Hepatocyte (in vitro differentiated cells): ENCODE measurements at regions not wholly inside any gene's neighbourhood (a gene's known extent, or its start where the extent isn't known, plus 50 kb on each side); places are given as distances from the start of the nearest gene placed in this dataset.

Experiments
- CTCF ChIP-seq: fragments of 200-600 bp; sonication (generic); IDR thresholded peaks from 2 replicates; pipeline ENCODE4 v1.5.1; 2016; ENCODE audit warnings: antibody characterized with exemption, mild to moderate bottlenecking; ENCODE audit not compliant: poor library complexity
- EZH2 ChIP-seq: fragments of 200-600 bp; sonication (generic); IDR thresholded peaks from 2 replicates; pipeline ENCODE4 v1.6.1; 2016; ENCODE audit warnings: antibody characterized with exemption, mild to moderate bottlenecking, borderline replicate concordance

DNA sequence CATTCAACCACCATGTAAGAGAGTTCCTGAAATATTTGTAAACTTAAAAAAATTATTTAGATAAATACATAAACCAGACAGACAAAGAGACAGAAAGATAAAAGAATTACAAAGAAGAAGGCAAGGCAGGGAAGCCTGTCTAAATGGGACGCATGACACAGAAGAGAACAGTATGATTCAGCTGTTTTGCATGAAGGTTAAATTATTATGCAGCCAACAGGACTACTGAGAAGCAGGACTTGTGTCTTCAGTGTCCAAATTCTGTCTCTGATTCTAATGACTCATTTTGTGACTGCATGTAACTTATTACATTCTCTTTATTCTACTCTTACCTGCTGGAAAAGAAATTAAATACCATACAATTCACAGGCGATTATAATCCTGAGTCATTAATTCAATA, 340.4 kb upstream of the KCNMB2 start:
- no peak for TF ChIP-seq CTCF
- TF ChIP-seq EZH2, result no peak
